ENCODE measurements at regions not wholly inside any gene's neighbourhood (a gene's known extent, or its start where the extent isn't known, plus 50 kb on each side); places are given as distances from the start of the nearest gene placed in this dataset.

DNA sequence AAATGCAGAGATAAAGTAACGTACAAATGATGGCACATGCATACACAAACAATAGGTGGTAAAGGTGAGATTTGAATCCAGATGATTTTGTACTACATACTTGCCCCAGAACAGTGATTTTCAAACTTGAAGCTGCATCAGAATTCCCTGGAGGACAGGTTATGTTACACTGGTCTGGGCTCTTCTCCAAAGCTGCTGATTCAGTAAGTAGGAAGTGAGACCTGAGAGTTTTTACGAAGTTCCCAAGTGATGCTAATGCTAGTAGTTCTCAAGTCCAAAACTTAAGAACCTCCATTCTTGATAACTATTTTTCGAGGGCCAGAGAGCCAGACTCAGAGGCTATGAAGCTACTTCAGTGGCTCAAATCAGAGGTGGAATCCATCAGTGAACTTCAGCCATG lies 159.0 kb upstream of the POM121L12 start:
- TF ChIP-seq, protein P1, sequence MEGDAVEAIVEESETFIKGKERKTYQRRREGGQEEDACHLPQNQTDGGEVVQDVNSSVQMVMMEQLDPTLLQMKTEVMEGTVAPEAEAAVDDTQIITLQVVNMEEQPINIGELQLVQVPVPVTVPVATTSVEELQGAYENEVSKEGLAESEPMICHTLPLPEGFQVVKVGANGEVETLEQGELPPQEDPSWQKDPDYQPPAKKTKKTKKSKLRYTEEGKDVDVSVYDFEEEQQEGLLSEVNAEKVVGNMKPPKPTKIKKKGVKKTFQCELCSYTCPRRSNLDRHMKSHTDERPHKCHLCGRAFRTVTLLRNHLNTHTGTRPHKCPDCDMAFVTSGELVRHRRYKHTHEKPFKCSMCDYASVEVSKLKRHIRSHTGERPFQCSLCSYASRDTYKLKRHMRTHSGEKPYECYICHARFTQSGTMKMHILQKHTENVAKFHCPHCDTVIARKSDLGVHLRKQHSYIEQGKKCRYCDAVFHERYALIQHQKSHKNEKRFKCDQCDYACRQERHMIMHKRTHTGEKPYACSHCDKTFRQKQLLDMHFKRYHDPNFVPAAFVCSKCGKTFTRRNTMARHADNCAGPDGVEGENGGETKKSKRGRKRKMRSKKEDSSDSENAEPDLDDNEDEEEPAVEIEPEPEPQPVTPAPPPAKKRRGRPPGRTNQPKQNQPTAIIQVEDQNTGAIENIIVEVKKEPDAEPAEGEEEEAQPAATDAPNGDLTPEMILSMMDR (IDR thresholded peaks at IDR 0.05; ENCODE audit: low read depth, low read length) = no peak
- H3K9me3 ChIP-seq = no peaks in the 10 kb centered on the region
- no peak overlapping the region for H3K4me3 ChIP-seq (ENCODE audit: low read depth, low read length)
- no peaks in the 10 kb centered on the region for H3K36me3 ChIP-seq
- H3K4me1 ChIP-seq = no peaks in the 10 kb centered on the region
- no peaks in the 10 kb centered on the region for H3K27me3 ChIP-seq
- no peak for DNase-seq

DNA sequence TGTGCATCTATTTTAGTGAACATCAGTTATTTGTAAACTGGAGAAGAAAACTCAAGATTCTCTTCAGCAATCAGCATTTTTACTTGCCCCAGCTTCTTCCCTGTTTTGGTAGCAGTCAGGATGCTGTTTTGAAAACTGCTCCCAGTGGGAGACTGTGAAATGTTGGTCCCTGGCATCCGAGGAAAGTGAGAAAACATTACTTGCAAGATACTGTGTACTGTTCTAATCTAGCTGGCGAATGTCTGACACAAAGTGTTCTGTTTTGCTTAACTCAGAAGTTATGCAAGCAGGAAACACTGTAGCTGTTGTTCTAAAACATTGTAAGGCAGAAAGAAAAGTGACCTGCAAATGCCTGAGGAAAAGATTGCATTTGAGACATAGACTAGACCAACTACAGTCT lies 171.8 kb upstream of the POM121L12 start:
- Histone ChIP-seq H3K27me3 (no peaks in the 10 kb centered on the region), H3K4me3 (ENCODE audit: low read depth, low read length) (no peak overlapping the region), H3K9me3 (no peaks in the 10 kb centered on the region), H3K36me3 (no peaks in the 10 kb centered on the region), H3K4me1 (no peaks in the 10 kb centered on the region)
- DNase-seq = no peak
- TF ChIP-seq, protein P1 (IDR thresholded peaks at IDR 0.05; ENCODE audit: low read depth, low read length) = no peak

DNA sequence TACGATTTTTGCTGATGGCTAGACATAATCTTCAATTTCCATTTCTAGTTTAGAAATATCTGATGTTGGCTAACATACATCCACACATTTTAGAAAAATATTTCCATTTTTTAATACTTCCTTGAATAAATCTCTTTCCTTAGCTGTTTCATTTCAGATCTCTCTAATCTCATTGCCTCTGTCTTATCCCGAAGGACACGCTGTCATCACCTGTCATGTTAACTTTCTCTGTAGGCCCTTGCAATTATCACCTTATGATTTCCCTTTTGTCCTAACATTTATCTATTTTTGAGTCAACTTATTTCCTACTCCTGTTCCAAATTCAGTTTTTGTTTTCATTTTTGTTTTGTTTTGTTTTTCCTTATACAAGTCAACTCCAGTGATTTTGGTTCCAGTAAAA lies 173.1 kb upstream of the POM121L12 start:
- Histone ChIP-seq H3K36me3 (no peaks in the 10 kb centered on the region), H3K4me1 (peaks cover 3% of the 10 kb centered on the region; the same call in 1 of the 2 replicates), H3K4me3 (ENCODE audit: low read depth, low read length) (no peak overlapping the region), H3K27me3 (no peaks in the 10 kb centered on the region), H3K9me3 (no peaks in the 10 kb centered on the region)
- TF ChIP-seq, protein P1 (IDR thresholded peaks at IDR 0.05; ENCODE audit: low read depth, low read length) = no peak
- no peak for DNase-seq

DNA sequence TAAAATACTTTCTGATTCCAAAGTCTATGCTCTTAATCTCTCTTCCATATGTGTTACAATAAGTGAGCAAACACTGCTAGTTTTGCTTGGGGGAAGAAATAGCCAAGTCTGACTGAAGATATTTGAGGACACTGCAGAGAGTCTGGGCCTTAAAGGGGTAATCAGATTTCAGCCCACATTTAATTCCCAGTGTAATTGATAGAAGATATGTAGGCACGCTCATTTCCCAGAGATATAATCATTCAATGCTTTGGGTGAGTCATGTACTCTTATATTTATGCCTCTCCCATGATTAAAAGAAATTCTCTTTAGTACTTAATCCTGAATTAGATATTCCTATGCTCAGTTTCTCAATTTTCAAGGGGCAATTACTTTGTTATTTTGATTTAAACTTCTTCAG lies 178.1 kb upstream of the POM121L12 start:
- TF ChIP-seq, protein P1 (IDR thresholded peaks at IDR 0.05; ENCODE audit: low read depth, low read length) = no peak
- H3K9me3 ChIP-seq = no peaks in the 10 kb centered on the region

DNA sequence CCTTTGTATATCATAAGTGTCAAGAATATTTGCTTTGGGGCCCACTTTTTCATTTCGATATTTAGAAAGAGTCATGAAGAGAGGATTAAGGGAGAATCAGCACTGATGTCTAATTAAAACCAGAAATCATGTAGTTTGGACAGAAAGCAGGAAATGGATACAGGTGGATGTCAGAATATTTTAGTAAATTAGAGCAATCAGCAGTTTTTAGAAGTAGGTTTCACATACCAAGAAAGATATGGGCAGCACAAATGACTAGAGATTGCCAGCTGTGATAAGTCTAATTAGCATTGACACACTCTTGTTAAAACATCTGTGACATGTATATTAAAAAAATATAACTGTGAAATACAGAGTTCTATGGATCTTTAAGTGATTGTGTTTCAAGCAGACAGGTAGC lies 180.8 kb upstream of the POM121L12 start:
- H3K9me3 ChIP-seq = no peaks in the 10 kb centered on the region
- no peaks in the 10 kb centered on the region for H3K36me3 ChIP-seq
- peaks cover 7% of the 10 kb centered on the region; the same call in 1 of the 2 replicates for H3K4me1 ChIP-seq
- no peak for DNase-seq
- TF ChIP-seq, protein P1 (IDR thresholded peaks at IDR 0.05; ENCODE audit: low read depth, low read length) = no peak
- no peak overlapping the region for H3K4me3 ChIP-seq (ENCODE audit: low read depth, low read length)
- H3K27me3 ChIP-seq = no peaks in the 10 kb centered on the region

More for the DNA sequence above, 178.1 kb upstream of the POM121L12 start:
- H3K36me3 ChIP-seq = no peaks in the 10 kb centered on the region
- peaks cover 7% of the 10 kb centered on the region; the same call in 1 of the 2 replicates for H3K4me1 ChIP-seq
- H3K4me3 ChIP-seq (ENCODE audit: low read depth, low read length) = no peak overlapping the region
- H3K27me3 ChIP-seq = no peaks in the 10 kb centered on the region
- DNase-seq = no peak

DNA sequence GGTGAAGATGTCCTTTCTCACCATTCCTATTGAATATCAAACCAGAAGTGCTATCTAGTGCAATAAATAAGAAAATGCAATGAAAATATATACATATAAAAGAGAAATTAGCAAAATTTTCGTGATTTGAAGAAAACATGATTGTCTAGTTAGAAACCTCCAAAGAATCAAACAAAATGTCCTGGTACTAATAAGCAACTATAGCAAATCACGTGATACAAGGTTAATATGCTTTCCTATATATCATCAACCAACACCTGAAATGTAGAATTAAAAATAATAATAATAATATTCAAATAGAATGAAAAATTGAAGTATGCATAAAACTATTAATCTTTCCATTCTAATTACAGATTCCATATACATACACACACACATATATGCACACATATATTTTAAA lies 183.9 kb upstream of the POM121L12 start:
- Histone ChIP-seq H3K4me3 (ENCODE audit: low read depth, low read length) (no peak overlapping the region), H3K36me3 (no peaks in the 10 kb centered on the region), H3K4me1 (no peaks in the 10 kb centered on the region), H3K9me3 (no peaks in the 10 kb centered on the region), H3K27me3 (no peaks in the 10 kb centered on the region)
- DNase-seq = no peak
- TF ChIP-seq, protein P1 (IDR thresholded peaks at IDR 0.05; ENCODE audit: low read depth, low read length) = no peak

Data from BE2C (cell line).